HCEC 1CT (cell line): ENCODE measurements at regions not wholly inside any gene's neighbourhood (a gene's known extent, or its start where the extent isn't known, plus 50 kb on each side); places are given as distances from the start of the nearest gene placed in this dataset.

Experiments used
- DNase-seq: peaks from one replicate; pipeline ENCODE4 v3.0.0-alpha.2; 2017

GRCh38 chr10:78703593-78703992 is 365.2 kb upstream of the ZMIZ1 start:
- no peak for DNase-seq

GRCh38 chr10:78706256-78706655 is 362.5 kb upstream of the ZMIZ1 start:
- no peak for DNase-seq

- DNase-seq: no peak
These were observed 361.8 kb upstream of the ZMIZ1 start for GRCh38 chr10:78706726-78707540.

GRCh38 chr10:78707745-78708144 is 361.0 kb upstream of the ZMIZ1 start:
- DNase-seq: no peak

GRCh38 chr10:78712147-78712546 is 356.6 kb upstream of the ZMIZ1 start:
- DNase-seq: no peak

- no peak for DNase-seq
These were observed 355.1 kb upstream of the ZMIZ1 start for GRCh38 chr10:78713659-78714058.

- DNase-seq: no peak
These were observed 354.5 kb upstream of the ZMIZ1 start for GRCh38 chr10:78714225-78714624.

- DNase-seq: no peak
These were observed 353.3 kb upstream of the ZMIZ1 start for GRCh38 chr10:78715435-78715834.

- no peak for DNase-seq
These were observed 352.6 kb upstream of the ZMIZ1 start for GRCh38 chr10:78716043-78716660.

- peak; percentile 22 for DNase-seq
These were observed 351.6 kb upstream of the ZMIZ1 start for GRCh38 chr10:78717200-78717599.

GRCh38 chr10:78718032-78718572 is 350.7 kb upstream of the ZMIZ1 start:
- DNase-seq: no peak

GRCh38 chr10:78719276-78719675 is 349.5 kb upstream of the ZMIZ1 start:
- DNase-seq: no peak

GRCh38 chr10:78720091-78720490 is 348.7 kb upstream of the ZMIZ1 start:
- DNase-seq: no peak

GRCh38 chr10:78721231-78721630 is 347.5 kb upstream of the ZMIZ1 start:
- DNase-seq: no peak

- DNase-seq: no peak
These were observed 343.9 kb upstream of the ZMIZ1 start for GRCh38 chr10:78724846-78725245.

- DNase-seq: no peak
These were observed 342.6 kb upstream of the ZMIZ1 start for GRCh38 chr10:78726171-78726570.

- DNase-seq: no peak
These were observed 341.5 kb upstream of the ZMIZ1 start for GRCh38 chr10:78727251-78727650.

GRCh38 chr10:78727728-78728127 is 341.0 kb upstream of the ZMIZ1 start:
- DNase-seq: no peak

- DNase-seq: no peak
These were observed 340.6 kb upstream of the ZMIZ1 start for GRCh38 chr10:78728176-78728575.

- DNase-seq: no peak
These were observed 339.4 kb upstream of the ZMIZ1 start for GRCh38 chr10:78729366-78729765.

- no peak for DNase-seq
These were observed 339.0 kb upstream of the ZMIZ1 start for GRCh38 chr10:78729800-78730199.

GRCh38 chr10:78730754-78731153 is 338.0 kb upstream of the ZMIZ1 start:
- DNase-seq: no peak

- DNase-seq: no peak
These were observed 337.1 kb upstream of the ZMIZ1 start for GRCh38 chr10:78731675-78732074.

GRCh38 chr10:78732381-78732780 is 336.4 kb upstream of the ZMIZ1 start:
- no peak for DNase-seq
